ENCODE measurements at regions not wholly inside any gene's neighbourhood (a gene's known extent, or its start where the extent isn't known, plus 50 kb on each side); places are given as distances from the start of the nearest gene placed in this dataset.
"Not testable (repeated sequence)": the region's sequence is repeated elsewhere in the genome, so short reads cannot be mapped to it uniquely, and the experiment has no call there.

DNA sequence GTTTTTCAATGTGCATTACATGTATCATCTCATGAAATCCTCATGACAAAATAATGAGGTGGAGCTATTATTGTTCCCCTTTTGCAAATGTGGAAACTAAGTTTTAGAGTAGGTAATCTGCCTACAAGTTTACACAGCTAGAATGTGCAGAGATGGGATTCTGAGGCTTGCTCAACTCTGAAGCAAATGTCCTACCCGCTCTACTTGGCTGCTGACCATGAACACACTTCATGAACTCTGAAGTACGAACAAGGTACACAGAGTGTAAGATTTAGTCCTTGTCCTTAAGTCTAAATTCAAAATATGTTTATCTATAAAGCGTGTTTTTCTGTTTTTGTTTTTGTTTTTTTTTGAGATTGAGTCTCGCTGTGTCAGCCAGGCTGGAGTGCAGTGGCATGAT, 63.6 kb upstream of the NOTCH2NLA start:
- DNase-seq (ENCODE audit: low spot score), result not testable (repeated sequence)

DNA sequence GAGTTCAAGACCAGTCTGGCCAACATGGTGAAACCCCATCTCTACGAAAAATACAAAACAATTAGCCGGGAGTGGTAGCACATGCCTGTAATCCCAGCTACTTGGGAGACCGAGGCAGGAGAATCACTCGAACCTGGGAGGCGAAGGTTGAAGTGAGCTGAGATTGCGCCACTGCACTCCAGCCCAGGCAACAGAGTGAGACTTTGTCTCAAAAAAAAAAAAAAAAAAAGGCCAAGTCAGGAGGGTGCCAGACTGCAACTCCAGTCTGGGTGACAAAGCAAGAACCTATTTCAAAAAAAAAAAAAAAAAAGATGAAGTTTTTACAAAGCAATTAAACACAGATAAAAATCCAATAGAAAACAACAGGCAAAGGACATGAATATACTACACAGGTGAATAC, 59.1 kb upstream of the NOTCH2NLA start:
- DNase-seq (ENCODE audit: low spot score), result not testable (repeated sequence)

DNA sequence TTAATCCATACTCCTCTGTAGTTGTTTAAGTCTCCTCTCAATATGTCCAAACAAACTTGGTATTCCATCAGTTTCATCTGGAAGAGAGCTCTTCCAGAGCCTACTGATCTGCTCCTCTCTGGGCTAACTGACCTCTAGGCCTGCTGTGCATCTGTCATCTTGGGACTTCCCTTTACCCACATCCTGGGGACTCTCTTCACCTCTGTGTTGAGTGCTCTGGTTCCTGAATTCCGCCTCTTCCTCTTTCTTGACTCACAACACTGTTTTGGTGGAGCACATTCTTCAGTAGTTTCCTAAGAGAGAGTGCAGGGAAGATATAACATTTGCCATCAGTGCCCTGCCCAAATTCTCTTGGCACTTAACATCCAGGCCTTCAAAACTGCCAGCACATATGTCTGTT, 55.9 kb upstream of the NOTCH2NLA start:
- DNase-seq (ENCODE audit: low spot score), result not testable (repeated sequence)

DNA sequence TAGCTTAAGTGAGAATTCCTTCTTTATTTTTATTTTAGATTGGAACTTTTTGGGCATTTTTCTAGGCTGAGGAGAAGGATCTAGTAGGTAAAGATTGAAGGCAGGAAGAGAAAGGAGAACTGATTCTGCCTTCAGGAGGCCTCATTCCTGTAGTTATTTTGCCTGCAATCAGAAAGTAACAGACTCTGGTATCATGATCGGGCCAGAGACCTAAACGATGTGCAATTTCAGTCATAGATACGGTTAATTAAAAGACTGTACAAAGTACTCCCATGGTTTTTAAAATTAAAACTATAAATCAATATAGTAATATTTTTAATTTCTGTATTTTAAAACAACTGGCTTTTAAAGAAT, 54.7 kb upstream of the NOTCH2NLA start:
- DNase-seq (ENCODE audit: low spot score), result not testable (repeated sequence)

DNA sequence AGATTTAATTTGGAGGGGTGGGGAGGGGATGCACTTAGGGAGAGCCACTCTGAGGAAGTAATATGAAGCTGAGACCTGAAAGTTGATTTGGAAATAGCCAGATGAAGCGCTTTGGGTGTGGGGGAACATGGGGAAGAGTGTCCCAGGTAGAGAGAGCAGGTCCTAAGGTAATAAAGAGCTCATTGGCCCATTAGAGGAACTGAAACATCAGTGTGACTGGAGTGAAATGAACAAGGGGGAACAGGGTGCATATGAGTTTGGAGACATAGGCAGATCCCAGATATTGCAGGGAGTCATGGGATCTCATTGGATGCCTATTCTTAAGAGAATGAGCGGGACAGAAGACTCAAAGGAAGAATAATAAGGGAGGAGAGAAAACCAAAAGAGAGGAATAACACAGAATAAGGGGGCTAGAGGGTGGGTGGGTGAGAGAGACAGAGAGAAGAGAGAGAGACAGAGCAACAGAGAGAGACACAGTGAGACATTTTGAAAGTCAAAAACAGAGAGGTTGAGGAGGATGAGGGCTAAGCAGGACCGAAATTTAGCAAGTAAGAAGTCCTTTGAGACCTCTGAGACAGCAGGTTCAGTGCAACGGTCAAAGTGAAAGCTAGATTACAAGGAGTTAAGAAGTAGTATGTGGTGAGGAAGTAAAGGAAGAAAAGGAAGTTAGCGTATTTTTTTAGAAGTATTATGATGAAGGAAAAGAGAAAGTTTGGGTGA, 54.1 kb upstream of the NOTCH2NLA start:
- not testable (repeated sequence) for DNase-seq (ENCODE audit: low spot score)

DNA sequence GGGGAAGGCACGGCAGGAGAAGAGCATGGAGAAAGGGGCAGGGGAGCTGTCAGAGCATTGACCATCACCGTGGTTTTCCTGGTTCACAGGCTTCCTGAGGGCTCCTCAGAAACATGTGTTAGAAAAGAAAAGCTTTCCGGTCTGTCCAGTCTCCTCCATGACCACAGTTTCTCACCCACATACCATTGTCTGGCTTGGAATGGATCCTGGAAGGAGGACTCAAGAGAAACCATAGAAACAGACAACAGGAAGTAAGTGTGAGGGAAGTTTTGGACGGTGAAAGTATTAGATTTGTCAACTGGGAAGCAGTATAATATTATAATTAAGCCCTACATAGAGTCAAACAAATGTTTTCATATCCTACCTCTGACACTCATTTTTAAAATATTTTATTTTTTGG, 52.7 kb upstream of the NOTCH2NLA start:
- DNase-seq (ENCODE audit: low spot score), result not testable (repeated sequence)

DNA sequence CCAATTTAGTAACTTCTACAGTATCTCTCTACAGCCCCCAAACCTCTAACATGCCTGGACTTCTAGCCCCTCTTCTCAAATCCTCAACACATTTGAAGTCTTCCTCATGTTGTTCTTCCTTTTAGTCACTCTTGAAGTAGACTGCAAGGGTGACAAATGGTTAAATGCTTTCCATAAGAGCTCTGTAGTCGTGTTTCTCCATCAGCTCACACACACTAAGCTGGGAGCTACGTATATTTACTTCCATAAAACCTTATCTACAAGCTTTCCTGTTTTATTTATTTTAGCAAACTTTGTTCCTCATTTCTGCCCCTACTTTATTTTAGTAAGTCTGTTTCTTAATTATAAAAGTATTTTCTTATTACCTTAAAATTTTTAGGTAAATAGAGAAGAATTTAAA, 49.9 kb upstream of the NOTCH2NLA start:
- not testable (repeated sequence) for DNase-seq (ENCODE audit: low spot score)

All from mesenteric fat pad (tissue), 1 donor.